G401 (cell line): ENCODE measurements at regions not wholly inside any gene's neighbourhood (a gene's known extent, or its start where the extent isn't known, plus 50 kb on each side); places are given as distances from the start of the nearest gene placed in this dataset.
A peak's percentile ranks its signal among the peaks of the same experiment; 100 is the strongest.

Experiments used
- DNase-seq: peaks from one replicate; pipeline ENCODE4 v3.0.0-alpha.2; 2015; ENCODE audit warnings: low spot score
- in situ Hi-C: cut with HindIII; loops from 2 replicates; pipeline ENCODE4 v1.10.0; 2016; ENCODE audit warnings: low sequenced_read_pairs, mixed read lengths

DNA sequence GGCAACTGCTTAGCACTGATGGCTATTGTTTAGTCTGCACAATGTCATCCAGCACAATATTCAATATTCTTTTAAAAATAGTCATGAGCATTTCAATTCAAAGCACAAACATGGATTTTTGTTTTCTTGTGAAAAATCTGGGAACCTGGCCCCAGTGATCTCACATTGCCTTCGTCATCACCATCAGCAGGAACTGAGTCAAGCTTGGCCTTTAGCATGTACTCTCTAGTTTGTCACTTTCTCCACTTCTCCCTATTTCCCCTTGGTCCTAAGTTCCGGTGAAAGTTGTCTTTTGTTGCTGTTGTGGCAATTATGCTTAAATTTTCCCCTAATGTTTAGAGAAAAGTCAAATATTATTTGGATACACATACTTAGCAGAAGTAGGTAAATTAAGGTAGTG lies 252.9 kb upstream of the SORCS1 start:
- in situ Hi-C loops, result no loop called here
- no peak for DNase-seq

DNA sequence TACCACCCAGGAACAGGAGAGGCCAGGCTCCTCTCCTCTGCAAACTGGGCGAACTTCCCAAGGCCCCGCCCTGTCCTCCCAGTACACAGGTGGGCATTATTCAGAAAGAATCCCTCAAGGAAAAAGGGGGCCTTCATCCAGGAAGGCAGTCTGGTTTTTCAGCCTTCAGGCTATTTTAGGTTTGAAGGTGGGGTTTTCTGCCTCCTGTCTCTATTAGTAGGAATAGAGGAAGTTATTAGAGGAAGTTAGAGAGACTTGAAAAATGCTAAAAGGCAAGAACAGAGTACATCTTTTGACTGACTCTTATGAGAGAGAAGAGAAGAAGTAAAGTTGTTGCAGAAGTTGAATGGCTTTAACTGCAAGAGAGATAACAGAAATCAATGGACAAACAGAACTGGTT lies 250.9 kb upstream of the SORCS1 start:
- DNase-seq, result no peak
- in situ Hi-C loops, result no loop called here

DNA sequence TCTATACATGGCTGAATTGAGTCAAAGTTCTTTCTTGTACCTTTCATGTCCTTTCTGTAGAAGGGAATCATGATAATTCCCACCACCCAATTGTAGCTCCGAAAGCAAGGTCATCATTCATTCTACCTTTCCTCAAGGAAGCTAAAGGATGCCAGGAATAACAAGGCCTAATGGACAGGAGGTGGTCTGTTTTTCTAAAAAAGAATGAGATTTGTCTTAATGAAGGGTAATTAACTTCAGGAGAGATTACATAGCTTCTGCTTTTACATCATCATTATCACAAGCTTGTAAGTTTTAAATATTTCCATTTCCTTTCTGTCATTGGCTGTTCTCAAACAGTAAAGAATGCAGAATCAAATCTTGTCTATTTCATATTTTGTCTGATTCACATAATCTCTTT lies 249.5 kb upstream of the SORCS1 start:
- DNase-seq, result no peak
- in situ Hi-C loops, result no loop called here

- in situ Hi-C loops, result no loop called here
Observed at GRCh38 chr10:107409522-107409921, 245.0 kb upstream of the SORCS1 start.

GRCh38 chr10:107398115-107398514 lies 233.6 kb upstream of the SORCS1 start:
- in situ Hi-C loops, result no loop called here
- DNase-seq, result no peak

More at GRCh38 chr10:107409522-107409921, 245.0 kb upstream of the SORCS1 start:
- DNase-seq, result peak; percentile 11

- DNase-seq, result no peak
- in situ Hi-C loops, result no loop called here
Observed at GRCh38 chr10:107391901-107392300, 227.4 kb upstream of the SORCS1 start.

DNA sequence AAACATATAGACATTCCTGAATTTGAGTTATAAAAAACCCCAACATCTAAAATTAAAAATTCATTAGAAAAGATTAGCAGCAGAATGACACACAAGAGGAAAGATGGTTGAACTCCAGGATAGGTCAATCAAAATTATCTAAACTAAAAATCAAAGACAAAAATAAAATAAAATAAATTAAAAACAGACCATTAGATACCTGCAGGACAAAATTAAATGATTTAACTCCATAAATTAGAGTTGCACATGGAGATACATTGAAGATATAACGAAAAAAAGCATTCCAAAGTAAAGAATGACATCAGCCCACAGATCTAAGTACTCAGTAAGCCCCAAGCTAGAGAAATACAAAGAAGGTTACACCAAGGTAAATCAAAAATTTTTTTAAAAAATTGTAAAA lies 226.1 kb upstream of the SORCS1 start:
- in situ Hi-C loops, result no loop called here

DNA sequence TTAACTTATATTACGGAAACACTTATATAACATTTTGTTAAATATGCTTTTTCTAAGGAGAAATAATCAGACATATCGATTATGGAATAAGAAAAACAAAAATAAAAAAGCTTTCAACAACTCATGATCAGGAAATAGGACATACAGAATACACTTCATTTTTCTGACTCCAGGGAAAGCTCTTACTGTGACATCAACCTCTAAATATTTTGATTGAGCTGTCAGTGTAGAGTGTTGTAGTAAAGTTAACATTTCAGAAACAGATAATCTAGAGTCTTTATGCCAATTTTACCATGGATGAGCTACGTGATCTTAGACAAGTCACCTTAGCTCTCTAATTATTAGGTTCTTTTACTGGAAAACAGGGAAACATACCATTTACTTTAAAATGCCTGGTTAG lies 218.9 kb upstream of the SORCS1 start:
- DNase-seq, result no peak
- in situ Hi-C loops, result no loop called here

More for the DNA sequence above, 226.1 kb upstream of the SORCS1 start:
- DNase-seq, result no peak

GRCh38 chr10:107379601-107380000 lies 215.1 kb upstream of the SORCS1 start:
- in situ Hi-C loops, result no loop called here
- no peak for DNase-seq

DNA sequence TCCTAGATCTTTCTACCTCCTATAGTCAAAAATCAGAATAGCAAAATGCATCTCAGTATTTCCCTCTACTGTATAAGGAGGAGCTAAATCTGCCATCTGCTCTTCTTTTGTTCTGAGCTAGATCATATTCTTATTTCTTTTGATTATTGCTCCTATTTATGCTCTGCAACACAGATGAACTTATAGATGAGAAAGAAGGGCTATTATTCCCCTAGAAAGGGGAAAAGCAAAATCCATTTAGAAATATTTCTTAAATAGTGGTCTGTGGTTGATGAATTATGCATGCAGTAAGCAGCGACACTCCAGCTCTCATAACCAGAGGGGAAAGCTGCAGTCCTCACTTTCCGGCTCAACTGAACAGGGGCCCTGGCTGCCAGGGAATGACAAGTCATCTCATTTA lies 207.3 kb upstream of the SORCS1 start:
- in situ Hi-C loops, result no loop called here
- no peak for DNase-seq

- in situ Hi-C loops, result no loop called here
- no peak for DNase-seq
Observed at GRCh38 chr10:107364872-107365271, 200.4 kb upstream of the SORCS1 start.

DNA sequence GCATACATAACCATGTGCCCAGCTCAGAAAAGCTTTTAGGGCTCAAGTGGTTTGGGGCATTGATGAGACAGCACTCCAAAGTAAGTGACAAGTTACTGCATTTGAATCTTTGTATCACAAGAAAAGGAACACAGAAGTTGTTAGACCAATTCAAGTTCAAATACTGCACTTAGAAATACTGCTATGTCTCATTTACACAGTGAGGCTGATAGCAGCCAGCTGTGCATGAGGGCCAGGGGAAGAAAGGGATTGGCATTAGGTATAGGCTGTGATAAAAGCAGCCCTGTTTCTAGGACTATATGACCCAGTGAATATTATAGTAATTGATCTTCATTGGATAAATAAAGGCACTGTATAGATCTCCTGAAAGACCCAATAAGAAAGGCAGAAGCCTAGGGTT lies 197.8 kb upstream of the SORCS1 start:
- in situ Hi-C loops, result no loop called here

GRCh38 chr10:107357033-107357432 lies 192.5 kb upstream of the SORCS1 start:
- no peak for DNase-seq
- in situ Hi-C loops, result no loop called here

More for the DNA sequence above, 197.8 kb upstream of the SORCS1 start:
- no peak for DNase-seq

- in situ Hi-C loops, result no loop called here
- DNase-seq, result no peak
Observed at GRCh38 chr10:107356396-107356795, 191.9 kb upstream of the SORCS1 start.

DNA sequence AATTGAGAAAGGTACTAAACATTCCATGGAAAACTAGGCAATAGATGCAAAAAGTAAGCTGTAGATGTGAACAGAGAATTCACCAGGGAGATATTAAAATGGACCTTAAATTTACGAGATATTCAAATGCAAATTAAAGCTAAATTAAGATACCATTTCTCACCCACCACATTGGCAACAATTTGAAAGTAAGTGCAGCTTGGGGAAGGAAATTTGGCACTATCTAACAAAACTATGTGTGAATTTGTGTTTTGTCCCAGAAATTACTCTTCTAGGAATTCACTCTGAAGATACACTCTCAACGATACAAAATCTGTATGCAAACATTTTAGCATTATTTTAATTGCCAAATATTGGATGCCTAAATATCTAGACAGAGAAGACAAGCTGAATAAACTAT lies 178.2 kb upstream of the SORCS1 start:
- DNase-seq, result no peak
- in situ Hi-C loops, result no loop called here

DNA sequence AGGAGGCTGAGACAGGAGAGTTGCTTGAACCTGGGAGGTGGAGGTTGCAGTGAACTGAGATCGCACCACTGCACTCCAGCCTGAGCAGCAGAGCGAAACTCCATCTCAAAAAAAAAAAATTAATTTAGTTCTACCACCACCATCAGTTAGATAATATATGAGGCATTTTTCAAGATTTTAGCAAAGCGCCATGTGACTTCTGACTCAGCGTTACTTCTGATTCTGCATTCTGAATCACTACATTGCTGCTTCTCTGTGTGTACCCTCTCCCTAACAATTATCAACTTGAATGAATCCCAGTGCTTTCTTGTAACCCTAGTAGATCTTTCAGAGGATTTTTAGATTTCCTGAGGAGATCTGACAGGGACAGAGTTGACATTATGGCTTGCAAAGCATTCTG lies 176.8 kb upstream of the SORCS1 start:
- in situ Hi-C loops, result no loop called here
- DNase-seq, result no peak

- in situ Hi-C loops, result no loop called here
- DNase-seq, result no peak
Observed at GRCh38 chr10:107340326-107340725, 175.8 kb upstream of the SORCS1 start.

- in situ Hi-C loops, result no loop called here
- DNase-seq, result no peak
Observed at GRCh38 chr10:107336061-107336460, 171.6 kb upstream of the SORCS1 start.

GRCh38 chr10:107317592-107317991 lies 153.1 kb upstream of the SORCS1 start:
- DNase-seq, result no peak
- in situ Hi-C loops, result no loop called here

DNA sequence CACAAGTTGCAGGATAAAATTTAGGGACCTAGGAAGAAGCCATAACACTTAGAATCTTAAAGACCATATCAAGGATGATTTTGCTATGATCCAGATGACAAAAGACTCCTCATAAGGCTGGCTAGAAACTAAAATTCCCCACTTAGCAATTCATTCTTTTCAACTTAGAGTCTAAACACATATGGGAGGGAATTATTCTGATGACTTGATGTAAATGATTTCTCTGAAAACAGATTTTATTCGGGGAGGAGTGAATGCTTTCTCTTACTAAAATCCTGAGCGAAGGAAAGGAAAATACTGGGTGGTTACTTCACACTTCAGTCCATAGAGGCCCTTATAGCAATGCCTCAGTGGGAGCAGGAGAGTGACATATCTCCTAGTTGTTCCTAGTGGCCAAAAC lies 138.7 kb upstream of the SORCS1 start:
- no peak for DNase-seq
- in situ Hi-C loops, result no loop called here

- in situ Hi-C loops, result no loop called here
- DNase-seq, result no peak
Observed at GRCh38 chr10:107299606-107300005, 135.1 kb upstream of the SORCS1 start.

DNA sequence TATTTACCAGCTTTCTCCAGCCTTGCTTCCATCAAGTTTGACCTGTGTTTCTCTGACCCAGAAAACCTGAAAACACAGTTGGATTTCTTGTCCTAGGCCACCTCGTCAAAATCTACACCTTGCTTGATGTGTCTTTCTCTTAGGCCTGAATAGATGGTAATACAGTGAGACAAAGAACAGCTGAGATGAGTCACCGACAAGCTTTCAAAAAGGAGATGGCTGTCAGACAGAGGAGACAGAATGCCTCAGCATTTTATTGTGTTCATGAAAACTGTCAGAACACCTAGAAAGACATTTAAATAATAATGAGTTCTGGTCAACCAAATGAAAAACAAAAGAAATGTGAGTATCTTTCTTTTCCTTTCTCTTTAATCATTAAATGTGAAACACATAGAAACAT lies 119.7 kb upstream of the SORCS1 start:
- DNase-seq, result no peak
- in situ Hi-C loops, result no loop called here
